Lower leg skin (tissue), 3 donors: ENCODE measurements at regions not wholly inside any gene's neighbourhood (a gene's known extent, or its start where the extent isn't known, plus 50 kb on each side); places are given as distances from the start of the nearest gene placed in this dataset.

Experiments used
- CTCF ChIP-seq, 3 donors: fragments of 450-650 bp; IDR thresholded peaks; one replicate each; pipeline ENCODE4 v1.5.1; 2016; ENCODE audit warnings: antibody characterized with exemption in 3 of 3, mild to moderate bottlenecking in 3 of 3, moderate library complexity in 2 of 3
- POLR2A ChIP-seq, 2 donors: fragments of 450-650 bp; IDR thresholded peaks; one replicate each; pipeline ENCODE4 v1.6.1; 2016 to 2017; ENCODE audit warnings: antibody characterized with exemption in 2 of 2, mild to moderate bottlenecking in 1 of 2, moderate library complexity in 1 of 2

GRCh38 chr10:130546841-130547240 lies 410.6 kb downstream of the GLRX3 start:
- TF ChIP-seq POLR2A (IDR thresholded peaks at IDR 0.05) (no peak), CTCF (IDR thresholded peaks at IDR 0.05) (no peak)
